Endothelial cell of umbilical vein (primary cell): ENCODE measurements at regions not wholly inside any gene's neighbourhood (a gene's known extent, or its start where the extent isn't known, plus 50 kb on each side); places are given as distances from the start of the nearest gene placed in this dataset.

ENCODE experiments used
- BruUV-seq: library from RNA; stranded (reverse); fragments of 400-500 nt; replicated peaks from 2 replicates; lab custom pipeline; 2021; lab: Mats Ljungman, UMichigan
- CTCF ChIA-PET: fragments of 300-600, 350-600 bp; sonication (Branson Sonifier 250); formaldehyde crosslinking; loops from one replicate; lab custom pipeline; 2021; ENCODE audit warnings: antibody characterized with exemption, inconsistent platforms; lab: Charles Lee
- POLR2A ChIA-PET: fragments of 300-600, 350-600 bp; sonication (Branson Sonifier 250); formaldehyde crosslinking; loops from one replicate; lab custom pipeline; 2021; ENCODE audit warnings: antibody characterized with exemption, inconsistent platforms; lab: Charles Lee
- DNase-seq: peaks from one replicate; pipeline ENCODE4 v3.0.0-alpha.2; 2011; ENCODE audit warnings: low read depth, low spot score
- FAIRE-seq: peaks from 2 replicates; lab custom pipeline; 2011; peaks lifted over from hg19 to GRCh38; lab: Jason Lieb, UNC
- H2AFZ ChIP-seq: 2 replicates; pipeline ENCODE4 v1.6.0; 2012; ENCODE audit warnings: low read depth, low read length, control low read depth, inconsistent platforms
- H3K27ac ChIP-seq: 2 replicates; pipeline ENCODE4 v1.5.1; 2011; ENCODE audit warnings: low read depth, mild to moderate bottlenecking, control low read depth, low read length, moderate library complexity; ENCODE audit not compliant: insufficient read depth
- H3K27me3 ChIP-seq, 2 experiments: 2 replicates each; pipeline versions ENCODE4 v1.6.0 to v1.6.1; 2011; ENCODE audit warnings: low read length in 2 of 2, mixed read lengths in 1 of 2; ENCODE audit not compliant: control insufficient read depth in 2 of 2, insufficient read depth in 2 of 2
- H3K36me3 ChIP-seq, 2 experiments: 2 replicates in 1 of 2; 3 replicates in 1 of 2; pipeline ENCODE4 v1.5.1; 2011; ENCODE audit warnings: low read length in 2 of 2, mild to moderate bottlenecking in 1 of 2, moderate library complexity in 1 of 2; ENCODE audit not compliant: control insufficient read depth in 2 of 2, insufficient read depth in 2 of 2; ENCODE audit errors: extremely low read depth in 1 of 2
- H3K4me1 ChIP-seq: 3 replicates; pipeline ENCODE4 v1.5.1; 2011; ENCODE audit warnings: mild to moderate bottlenecking, low read length; ENCODE audit not compliant: control insufficient read depth, insufficient read depth; ENCODE audit errors: extremely low read depth
- H3K4me2 ChIP-seq: 2 replicates; pipeline ENCODE4 v1.6.1; 2011; ENCODE audit warnings: low read length, control low read depth, mixed read lengths; ENCODE audit not compliant: insufficient read depth
- H3K4me3 ChIP-seq, 3 experiments: fragments of 200-600 bp in 1 of 3; sonication (generic), shearing (Covaris generic) in 1 of 3; replicated peaks in 1 of 3; 2 replicates each; pipeline ENCODE4 v1.5.1; 2011 to 2016; ENCODE audit warnings: control low read depth in 3 of 3, low read length in 3 of 3, mild to moderate bottlenecking in 2 of 3, inconsistent platforms in 1 of 3, low read depth in 1 of 3, moderate library complexity in 1 of 3; ENCODE audit not compliant: insufficient read depth in 1 of 3
- H3K79me2 ChIP-seq: 2 replicates; pipeline ENCODE4 v1.6.0; 2012; ENCODE audit warnings: low read length, inconsistent platforms; ENCODE audit not compliant: control insufficient read depth, insufficient read depth
- H3K9ac ChIP-seq: replicated peaks from 2 replicates; pipeline ENCODE3; 2011; ENCODE audit warnings: low read length, control low read depth; ENCODE audit not compliant: insufficient read depth; ENCODE audit errors: extremely low read depth
- H3K9me1 ChIP-seq: replicated peaks from 3 replicates; pipeline ENCODE4 v1.6.0; 2011; ENCODE audit warnings: mild to moderate bottlenecking, low read length; ENCODE audit not compliant: control insufficient read depth, insufficient read depth; ENCODE audit errors: extremely low read depth
- H3K9me3 ChIP-seq: replicated peaks from 2 replicates; pipeline ENCODE4 v1.5.1; 2012; ENCODE audit warnings: low read length, inconsistent platforms; ENCODE audit not compliant: control insufficient read depth, insufficient read depth
- H4K20me1 ChIP-seq: replicated peaks from 2 replicates; pipeline ENCODE3; 2011; ENCODE audit warnings: mild to moderate bottlenecking, low read length; ENCODE audit not compliant: control insufficient read depth, insufficient read depth; ENCODE audit errors: extremely low read depth
- EZH2 ChIP-seq: IDR thresholded peaks from 2 replicates; pipeline ENCODE4 v1.6.1; 2012; ENCODE audit warnings: borderline replicate concordance, low read depth, mild to moderate bottlenecking, moderate library complexity, low read length, inconsistent platforms; ENCODE audit not compliant: severe bottlenecking
- FOS ChIP-seq: IDR thresholded peaks from 2 replicates; pipeline ENCODE4 v1.6.1; 2011; ENCODE audit warnings: mild to moderate bottlenecking, low read length, moderate library complexity, borderline replicate concordance; ENCODE audit not compliant: insufficient read depth
- GATA2 ChIP-seq: IDR thresholded peaks from 2 replicates; pipeline ENCODE4 v1.7.0; 2011; ENCODE audit warnings: low read depth, mild to moderate bottlenecking, moderate library complexity, mixed read lengths, low read length; ENCODE audit not compliant: insufficient read length, insufficient read depth
- JUN ChIP-seq: IDR thresholded peaks from 2 replicates; pipeline ENCODE4 v1.6.1; 2011; ENCODE audit warnings: borderline replicate concordance, low read depth; ENCODE audit not compliant: insufficient read length, insufficient read depth
- MYC ChIP-seq: IDR thresholded peaks from one replicate; pipeline ENCODE4 v1.6.1; 2011; ENCODE audit warnings: mild to moderate bottlenecking, low read depth, low read length
- POLR2A ChIP-seq: IDR thresholded peaks from 2 replicates; pipeline ENCODE4 v1.6.1; 2012; ENCODE audit warnings: low read depth, mild to moderate bottlenecking, control low read depth, low read length
- POLR2AphosphoS5 ChIP-seq: IDR thresholded peaks from 2 replicates; pipeline ENCODE4 v1.6.1; 2012; ENCODE audit warnings: low read depth, mild to moderate bottlenecking, control low read depth, low read length, moderate library complexity; ENCODE audit not compliant: insufficient read depth
- dilution Hi-C: fragments of 300-500 bp; cut with MboI; formaldehyde crosslinking; loops from one replicate; pipeline ENCODE4 v1.15.0; 2019; ENCODE audit warnings: low sequenced_read_pairs; ENCODE audit not compliant: extremely low pct_ligation_motif_present
- intact Hi-C: fragments of 100-400 bp; cut with micrococcal nuclease; formaldehyde crosslinking; loops from one replicate; pipeline ENCODE4 v1.10.0; 2022
- TF ChIP-seq, protein P1 (sequence below): IDR thresholded peaks from 2 replicates; pipeline ENCODE4 v1.6.1; 2011; ENCODE audit not compliant: insufficient read depth, insufficient read length
- TF ChIP-seq, protein P2 (sequence below), 2 donors: IDR thresholded peaks; 1 replicate in 1 of 2; 2 replicates in 1 of 2; pipeline ENCODE4 v1.5.1; 2011; ENCODE audit warnings: low read length in 2 of 2, mild to moderate bottlenecking in 2 of 2, moderate library complexity in 2 of 2, control low read depth in 1 of 2, inconsistent platforms in 1 of 2, low read depth in 1 of 2; ENCODE audit not compliant: insufficient read depth in 1 of 2; ENCODE audit errors: extremely low read depth in 1 of 2

GRCh38 chr5:20360263-20360662, 372.3 kb upstream of the CDH18 start:
- intact Hi-C loops (no loop called here), dilution Hi-C loops (no loop called here)
- H3K4me3 ChIP-seq = no peak overlapping the region
- TF ChIP-seq GATA2 (no peak), JUN (no peak), POLR2A (no peak), POLR2AphosphoS5 (no peak), EZH2 (no peak), MYC (no peak), FOS (no peak)
- TF ChIP-seq, protein P1, sequence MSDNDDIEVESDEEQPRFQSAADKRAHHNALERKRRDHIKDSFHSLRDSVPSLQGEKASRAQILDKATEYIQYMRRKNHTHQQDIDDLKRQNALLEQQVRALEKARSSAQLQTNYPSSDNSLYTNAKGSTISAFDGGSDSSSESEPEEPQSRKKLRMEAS = no peak
- TF ChIP-seq, protein P2, sequence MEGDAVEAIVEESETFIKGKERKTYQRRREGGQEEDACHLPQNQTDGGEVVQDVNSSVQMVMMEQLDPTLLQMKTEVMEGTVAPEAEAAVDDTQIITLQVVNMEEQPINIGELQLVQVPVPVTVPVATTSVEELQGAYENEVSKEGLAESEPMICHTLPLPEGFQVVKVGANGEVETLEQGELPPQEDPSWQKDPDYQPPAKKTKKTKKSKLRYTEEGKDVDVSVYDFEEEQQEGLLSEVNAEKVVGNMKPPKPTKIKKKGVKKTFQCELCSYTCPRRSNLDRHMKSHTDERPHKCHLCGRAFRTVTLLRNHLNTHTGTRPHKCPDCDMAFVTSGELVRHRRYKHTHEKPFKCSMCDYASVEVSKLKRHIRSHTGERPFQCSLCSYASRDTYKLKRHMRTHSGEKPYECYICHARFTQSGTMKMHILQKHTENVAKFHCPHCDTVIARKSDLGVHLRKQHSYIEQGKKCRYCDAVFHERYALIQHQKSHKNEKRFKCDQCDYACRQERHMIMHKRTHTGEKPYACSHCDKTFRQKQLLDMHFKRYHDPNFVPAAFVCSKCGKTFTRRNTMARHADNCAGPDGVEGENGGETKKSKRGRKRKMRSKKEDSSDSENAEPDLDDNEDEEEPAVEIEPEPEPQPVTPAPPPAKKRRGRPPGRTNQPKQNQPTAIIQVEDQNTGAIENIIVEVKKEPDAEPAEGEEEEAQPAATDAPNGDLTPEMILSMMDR (IDR thresholded peaks at IDR 0.05; ENCODE audit: extremely low read depth in 1 of 2, insufficient read depth in 1 of 2, low read depth in 1 of 2, low read length in 2 of 2) = no peak
- no peaks in the 10 kb centered on the region for H3K79me2 ChIP-seq
- H3K4me1 ChIP-seq = no peaks in the 10 kb centered on the region
- no TSS peak for BruUV-seq
- no peak overlapping the region for H2AFZ ChIP-seq
- no peaks in the 10 kb centered on the region for H3K36me3 ChIP-seq
- no peaks in the 10 kb centered on the region for H3K27me3 ChIP-seq
- ChIA-PET POLR2A (no interaction called here), CTCF (no interaction called here)
- H3K9ac ChIP-seq = no peak overlapping the region
- FAIRE-seq (no peak), DNase-seq (no peak)
- no peak overlapping the region for H3K4me2 ChIP-seq
- H3K9me1 ChIP-seq = no peaks in the 10 kb centered on the region
- no peaks in the 10 kb centered on the region for H4K20me1 ChIP-seq
- H3K9me3 ChIP-seq = peaks cover 3% of the 10 kb centered on the region
- no peak overlapping the region for H3K27ac ChIP-seq
